ENCODE measurements at regions not wholly inside any gene's neighbourhood (a gene's known extent, or its start where the extent isn't known, plus 50 kb on each side); places are given as distances from the start of the nearest gene placed in this dataset.

GRCh38 chr9:79501546-79501945 lies 70.2 kb upstream of the TLE4 start:
- DNase-seq = no peak

- DNase-seq = no peak
Measured at GRCh38 chr9:79507801-79508200, 64.0 kb upstream of the TLE4 start.

GRCh38 chr9:79512251-79512650 lies 59.5 kb upstream of the TLE4 start:
- DNase-seq = no peak
